HG02943 (cell line): ENCODE measurements at regions not wholly inside any gene's neighbourhood (a gene's known extent, or its start where the extent isn't known, plus 50 kb on each side); places are given as distances from the start of the nearest gene placed in this dataset.

Experiments used
- ATAC-seq: cut with Tn5 transposase; IDR thresholded peaks from one replicate; pipeline ENCODE4 v1.9.1; 2021; ENCODE audit warnings: mild to moderate bottlenecking, low read depth, moderate library complexity; ENCODE audit not compliant: unreplicated experiment

GRCh38 chr7:106797937-106798336 lies 67.1 kb upstream of the PIK3CG start:
- ATAC-seq, result no peak

DNA sequence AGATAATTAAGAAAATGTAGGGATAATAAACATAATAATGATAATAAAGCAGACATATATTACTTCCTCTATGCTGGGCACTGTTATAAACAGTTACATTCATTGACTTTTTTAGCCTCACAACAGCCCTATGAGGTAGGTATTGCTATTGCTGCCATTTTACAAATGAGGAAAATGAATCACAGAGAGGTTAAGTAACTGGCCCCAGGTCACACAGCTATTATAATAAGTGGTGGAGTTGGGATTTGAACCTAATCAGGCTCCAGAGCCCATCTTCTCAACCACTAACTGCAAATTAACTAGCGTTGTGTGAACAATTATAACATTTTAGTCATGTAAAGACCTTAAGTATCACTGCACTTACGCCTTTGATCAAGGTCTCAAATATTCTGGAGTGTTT lies 62.5 kb upstream of the PIK3CG start:
- no peak for ATAC-seq

GRCh38 chr7:106806556-106806955 lies 58.5 kb upstream of the PIK3CG start:
- ATAC-seq, result no peak

GRCh38 chr7:106807474-106807873 lies 57.6 kb upstream of the PIK3CG start:
- no peak for ATAC-seq

GRCh38 chr7:106808967-106809635 lies 56.0 kb upstream of the PIK3CG start:
- no peak for ATAC-seq

DNA sequence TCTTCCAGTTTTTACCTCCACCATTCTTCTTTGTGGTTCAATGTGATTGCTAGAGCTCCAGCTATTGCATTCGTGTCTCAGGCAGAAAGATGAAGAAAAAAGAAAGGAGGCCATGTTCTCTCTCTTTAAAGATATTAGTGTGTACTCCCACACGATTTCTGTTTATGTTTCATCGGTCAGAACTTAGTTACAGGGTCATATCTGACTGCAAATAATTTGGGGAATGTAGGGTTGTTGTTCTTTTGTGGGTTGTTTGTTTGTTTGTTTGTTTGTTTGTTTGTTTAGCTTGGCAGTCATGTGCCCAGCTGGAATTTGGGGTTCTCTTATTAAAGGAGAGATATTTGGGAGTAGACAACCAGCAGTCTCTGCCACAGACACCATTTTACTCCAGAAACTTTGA lies 53.6 kb upstream of the PIK3CG start:
- no peak for ATAC-seq

GRCh38 chr7:106812027-106812643 lies 52.9 kb upstream of the PIK3CG start:
- ATAC-seq, result no peak

- no peak for ATAC-seq
These were observed 51.3 kb upstream of the PIK3CG start for GRCh38 chr7:106813705-106814305.

DNA sequence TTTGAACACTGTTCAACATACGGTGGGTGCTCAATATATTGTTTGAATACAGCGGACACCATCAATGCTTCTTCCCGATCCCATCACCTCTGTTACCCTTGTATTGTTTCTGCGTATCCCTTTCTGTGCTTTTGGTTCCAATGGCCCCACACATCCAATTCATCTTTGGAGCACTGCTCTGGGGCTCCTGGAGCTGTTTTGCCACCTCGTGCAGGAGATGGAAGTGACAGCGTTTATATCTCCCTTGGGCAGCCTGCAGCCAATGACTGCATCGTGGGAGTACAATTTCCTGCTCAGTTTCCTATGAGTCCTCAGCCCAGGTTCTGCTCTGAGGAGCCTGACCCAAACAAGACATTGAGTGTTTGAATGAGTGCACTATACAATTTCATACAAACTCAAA lies 50.2 kb upstream of the PIK3CG start:
- ATAC-seq, result no peak
